CD4-positive, alpha-beta T cell (primary cell): ENCODE measurements at regions not wholly inside any gene's neighbourhood (a gene's known extent, or its start where the extent isn't known, plus 50 kb on each side); places are given as distances from the start of the nearest gene placed in this dataset.

ENCODE experiments used
- ATAC-seq: fragments of 200-7000 bp; cut with Tn5 transposase; one replicate; pipeline ENCODE4 v1.10.0; 2022; ENCODE audit warnings: mild to moderate bottlenecking; ENCODE audit not compliant: poor library complexity
- CTCF ChIA-PET: fragments of 350-600 bp; sonication (Branson Sonifier 250); formaldehyde crosslinking; loops from one replicate; lab custom pipeline; 2021; ENCODE audit warnings: antibody characterized with exemption, inconsistent platforms; lab: Charles Lee
- POLR2A ChIA-PET: fragments of 350-600 bp; sonication (Branson Sonifier 250); formaldehyde crosslinking; loops from one replicate; lab custom pipeline; 2021; ENCODE audit warnings: antibody characterized with exemption, inconsistent platforms; lab: Charles Lee
- DNase-seq, 14 experiments: peaks; one replicate each; pipeline ENCODE4 v3.0.0-alpha.2; 2013 to 2020; ENCODE audit warnings: mixed read lengths in 2 of 14
- H3K27ac ChIP-seq, 2 donors: one replicate each; pipeline versions ENCODE4 v1.5.1 to v1.7.0; 2013; ENCODE audit warnings: low read length in 2 of 2, low read depth in 1 of 2, mild to moderate bottlenecking in 1 of 2
- H3K27me3 ChIP-seq, 2 experiments: 1 replicate in 1 of 2; 2 replicates in 1 of 2; pipeline versions ENCODE4 v1.6.1 to v1.7.0; 2013; ENCODE audit warnings: low read length in 2 of 2, control low read depth in 1 of 2, mild to moderate bottlenecking in 1 of 2, moderate library complexity in 1 of 2; ENCODE audit not compliant: insufficient read depth in 2 of 2, control insufficient read depth in 1 of 2
- H3K36me3 ChIP-seq: one replicate; pipeline ENCODE4 v1.6.1; 2013; ENCODE audit warnings: low read length, control low read depth; ENCODE audit not compliant: insufficient read depth
- H3K4me1 ChIP-seq: one replicate; pipeline ENCODE4 v1.6.1; 2013; ENCODE audit warnings: low read length, control low read depth; ENCODE audit not compliant: insufficient read depth
- H3K4me3 ChIP-seq: one replicate; pipeline ENCODE4 v1.5.1; 2013; ENCODE audit warnings: mild to moderate bottlenecking, low read length, moderate library complexity
- H3K9me3 ChIP-seq, 2 experiments: 1 replicate in 1 of 2; 2 replicates in 1 of 2; pipeline versions ENCODE4 v1.6.1 to v1.7.0; 2013; ENCODE audit warnings: low read length in 2 of 2, mild to moderate bottlenecking in 2 of 2, control low read depth in 1 of 2, moderate library complexity in 1 of 2; ENCODE audit not compliant: control insufficient read depth in 1 of 2, insufficient read depth in 1 of 2
- H3K27ac Mint-ChIP-seq: one replicate; pipeline ENCODE4 v1.8.0; 2020; ENCODE audit warnings: mixed read lengths
- H3K27me3 Mint-ChIP-seq: one replicate; pipeline ENCODE4 v1.8.0; 2021; ENCODE audit warnings: mixed read lengths
- H3K36me3 Mint-ChIP-seq: one replicate; pipeline ENCODE4 v1.8.0; 2021; ENCODE audit warnings: low read depth, mixed read lengths
- H3K4me1 Mint-ChIP-seq: one replicate; pipeline ENCODE4 v1.8.0; 2021; ENCODE audit warnings: low read depth, mixed read lengths
- H3K4me3 Mint-ChIP-seq: one replicate; pipeline ENCODE4 v1.8.0; 2020; ENCODE audit warnings: mild to moderate bottlenecking, mixed read lengths
- H3K9me3 Mint-ChIP-seq: one replicate; pipeline ENCODE4 v1.8.0; 2020; ENCODE audit warnings: mixed read lengths
- intact Hi-C, 2 experiments: fragments of 100-400 bp; cut with DNase I in 1 of 2; cut with micrococcal nuclease in 1 of 2; formaldehyde crosslinking; loops; one replicate each; pipeline versions ENCODE4 v1.15.1 to v1.9.0; 2023 to 2025; cut with DNase I, micrococcal nuclease
- TF ChIP-seq, protein P1 (sequence below): fragments of 200-600 bp; IDR thresholded peaks from one replicate; pipeline ENCODE4 v1.8.0; 2022; ENCODE audit warnings: antibody characterized with exemption, mild to moderate bottlenecking

DNA sequence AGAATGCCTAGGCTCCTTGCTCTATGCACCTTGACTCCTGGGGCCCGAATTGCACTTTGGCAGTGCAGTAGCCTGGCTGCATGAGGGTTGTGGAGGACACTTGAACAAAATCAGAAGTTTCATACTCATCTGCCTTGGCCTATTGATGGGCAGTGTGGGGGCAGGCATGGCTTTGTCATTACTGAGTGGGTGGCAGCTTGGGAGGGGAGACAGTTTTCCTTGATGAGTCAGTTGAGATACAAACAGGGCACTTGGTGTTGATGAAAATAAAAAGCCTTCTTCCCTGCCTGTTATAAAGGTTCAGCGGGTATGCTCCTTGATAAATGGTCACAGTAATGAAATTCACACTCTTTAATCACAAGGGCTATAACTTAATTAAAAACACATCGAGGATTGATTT lies 126.8 kb upstream of the MAMLD1 start:
- ATAC-seq: no peak
- CTCF ChIA-PET: no interaction called here
- no peak overlapping the region for H3K27ac Mint-ChIP-seq

DNA sequence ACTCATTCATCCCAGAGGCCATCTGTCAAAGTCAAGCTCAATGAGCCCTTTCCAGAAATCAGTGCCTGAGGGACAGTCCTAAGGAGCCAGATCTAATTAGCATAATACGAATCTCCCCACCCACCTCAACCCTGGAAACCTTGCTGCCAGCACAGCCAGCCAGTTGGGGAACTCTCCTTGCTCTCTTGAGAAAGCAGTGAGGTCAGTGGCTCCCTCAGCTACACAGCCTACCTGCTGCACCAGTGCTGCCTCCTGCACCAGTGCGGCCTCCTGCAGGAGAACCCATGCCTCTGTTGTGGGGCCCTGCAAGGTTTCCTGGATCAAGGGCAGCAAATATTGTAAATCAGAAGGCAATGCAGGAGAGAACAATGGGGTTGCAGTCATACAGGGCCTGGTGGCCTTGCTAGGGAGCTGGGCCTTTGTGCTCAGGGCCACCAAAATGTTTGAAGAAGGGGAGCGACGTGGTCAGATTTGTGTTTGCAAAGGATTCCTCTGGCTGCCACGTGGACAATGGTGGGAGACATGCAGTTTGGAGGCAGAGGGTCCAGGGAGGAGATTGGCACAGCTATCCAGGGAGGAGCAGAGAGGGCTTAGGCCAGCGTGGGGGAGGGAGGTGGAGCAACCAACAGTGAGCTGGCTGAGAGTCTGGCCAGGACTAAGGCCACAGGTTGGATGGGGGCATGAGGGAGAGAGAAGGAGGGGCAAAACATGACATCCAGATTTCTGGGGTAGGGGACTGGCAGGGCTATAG lies 124.3 kb upstream of the MAMLD1 start:
- intact Hi-C loops: no loop called here
- H3K4me1 Mint-ChIP-seq: no peaks in the 10 kb centered on the region
- no peak overlapping the region for H3K27ac Mint-ChIP-seq
- DNase-seq: no peak
- no peaks in the 10 kb centered on the region for H3K9me3 Mint-ChIP-seq
- H3K9me3 ChIP-seq: no peaks in the 10 kb centered on the region
- no peaks in the 10 kb centered on the region for H3K36me3 Mint-ChIP-seq
- H3K27ac ChIP-seq: no peak overlapping the region
- ChIA-PET CTCF (no interaction called here), POLR2A (no interaction called here)
- TF ChIP-seq, protein P1, sequence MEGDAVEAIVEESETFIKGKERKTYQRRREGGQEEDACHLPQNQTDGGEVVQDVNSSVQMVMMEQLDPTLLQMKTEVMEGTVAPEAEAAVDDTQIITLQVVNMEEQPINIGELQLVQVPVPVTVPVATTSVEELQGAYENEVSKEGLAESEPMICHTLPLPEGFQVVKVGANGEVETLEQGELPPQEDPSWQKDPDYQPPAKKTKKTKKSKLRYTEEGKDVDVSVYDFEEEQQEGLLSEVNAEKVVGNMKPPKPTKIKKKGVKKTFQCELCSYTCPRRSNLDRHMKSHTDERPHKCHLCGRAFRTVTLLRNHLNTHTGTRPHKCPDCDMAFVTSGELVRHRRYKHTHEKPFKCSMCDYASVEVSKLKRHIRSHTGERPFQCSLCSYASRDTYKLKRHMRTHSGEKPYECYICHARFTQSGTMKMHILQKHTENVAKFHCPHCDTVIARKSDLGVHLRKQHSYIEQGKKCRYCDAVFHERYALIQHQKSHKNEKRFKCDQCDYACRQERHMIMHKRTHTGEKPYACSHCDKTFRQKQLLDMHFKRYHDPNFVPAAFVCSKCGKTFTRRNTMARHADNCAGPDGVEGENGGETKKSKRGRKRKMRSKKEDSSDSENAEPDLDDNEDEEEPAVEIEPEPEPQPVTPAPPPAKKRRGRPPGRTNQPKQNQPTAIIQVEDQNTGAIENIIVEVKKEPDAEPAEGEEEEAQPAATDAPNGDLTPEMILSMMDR: no peak
- no peaks in the 10 kb centered on the region for H3K36me3 ChIP-seq
- no peaks in the 10 kb centered on the region for H3K27me3 Mint-ChIP-seq
- no peak for ATAC-seq
- no peak overlapping the region for H3K4me3 Mint-ChIP-seq
- no peak overlapping the region for H3K4me3 ChIP-seq
- no peaks in the 10 kb centered on the region for H3K27me3 ChIP-seq
- no peaks in the 10 kb centered on the region for H3K4me1 ChIP-seq

More for the DNA sequence above, 126.8 kb upstream of the MAMLD1 start:
- H3K9me3 Mint-ChIP-seq: no peaks in the 10 kb centered on the region
- no peaks in the 10 kb centered on the region for H3K27me3 ChIP-seq
- H3K9me3 ChIP-seq: no peaks in the 10 kb centered on the region
- intact Hi-C loops: no loop called here
- H3K36me3 ChIP-seq: no peaks in the 10 kb centered on the region
- H3K4me3 ChIP-seq: no peak overlapping the region
- no peak for DNase-seq
- POLR2A ChIA-PET: no interaction called here
- no peaks in the 10 kb centered on the region for H3K27me3 Mint-ChIP-seq
- no peaks in the 10 kb centered on the region for H3K4me1 Mint-ChIP-seq
- TF ChIP-seq, protein P1: no peak
- no peaks in the 10 kb centered on the region for H3K4me1 ChIP-seq
- H3K36me3 Mint-ChIP-seq: no peaks in the 10 kb centered on the region
- no peak overlapping the region for H3K27ac ChIP-seq
- H3K4me3 Mint-ChIP-seq: no peak overlapping the region

DNA sequence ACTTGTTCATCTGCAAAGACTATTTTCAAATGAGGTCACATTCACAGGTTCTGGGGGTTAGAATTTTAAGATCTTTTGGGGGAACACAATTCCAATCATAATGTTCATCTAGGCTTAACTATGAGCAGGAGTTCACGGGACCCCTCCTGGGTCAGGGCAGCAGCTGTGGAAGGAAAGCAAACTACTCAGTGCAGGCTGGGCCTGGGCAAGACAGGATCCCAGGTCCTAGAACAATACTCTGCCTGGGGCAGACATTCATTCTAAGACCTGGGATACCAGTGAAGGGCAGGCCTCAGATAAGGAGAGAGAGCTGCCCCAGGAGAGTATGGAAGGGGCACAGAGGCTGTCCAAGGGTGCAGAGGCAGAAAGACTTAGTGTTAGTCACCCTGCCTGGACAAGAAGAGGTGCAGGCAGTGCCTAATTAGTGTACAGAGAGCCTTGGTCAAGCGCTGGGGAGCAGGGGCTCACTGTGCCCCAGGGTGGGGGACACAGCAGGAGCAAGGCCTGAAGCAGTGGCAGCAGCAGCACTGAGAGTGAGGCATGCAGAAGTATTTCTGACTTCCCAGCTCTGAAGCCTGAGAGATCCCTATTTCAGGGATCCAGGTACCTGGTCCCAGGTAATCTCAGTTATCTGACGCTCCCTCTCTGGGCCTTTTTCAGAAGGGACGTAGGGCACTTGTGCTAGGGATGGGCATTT lies 123.0 kb upstream of the MAMLD1 start:
- Mint-ChIP-seq H3K4me1 (no peaks in the 10 kb centered on the region), H3K27ac (no peak overlapping the region), H3K9me3 (no peaks in the 10 kb centered on the region), H3K27me3 (no peaks in the 10 kb centered on the region), H3K36me3 (no peaks in the 10 kb centered on the region), H3K4me3 (no peak overlapping the region)
- intact Hi-C loops: no loop called here
- no peaks in the 10 kb centered on the region for H3K36me3 ChIP-seq
- DNase-seq (no peak), ATAC-seq (no peak)
- TF ChIP-seq, protein P1: no peak
- CTCF ChIA-PET: no interaction called here
- no peaks in the 10 kb centered on the region for H3K9me3 ChIP-seq
- POLR2A ChIA-PET: no interaction called here
- H3K27me3 ChIP-seq: no peaks in the 10 kb centered on the region
- H3K4me1 ChIP-seq: no peaks in the 10 kb centered on the region
- H3K27ac ChIP-seq: no peak overlapping the region
- H3K4me3 ChIP-seq: no peak overlapping the region
